HL-60 (cell line): ENCODE measurements at regions not wholly inside any gene's neighbourhood (a gene's known extent, or its start where the extent isn't known, plus 50 kb on each side); places are given as distances from the start of the nearest gene placed in this dataset.

Experiments
- DNase-seq, 2 experiments: peaks; one replicate each; pipeline ENCODE4 v3.0.0-alpha.2; 2010 to 2020; ENCODE audit warnings: low read depth in 1 of 2, low spot score in 1 of 2
- H3K27ac ChIP-seq: fragments of 250-450 bp; sonication (Bioruptor Pico); replicated peaks from 2 replicates; pipeline ENCODE4 v1.5.1; 2020; ENCODE audit warnings: mild to moderate bottlenecking, moderate library complexity
- H3K27me3 ChIP-seq: fragments of 250-450 bp; sonication (Bioruptor Pico); 2 replicates; pipeline ENCODE4 v1.5.1; 2021; ENCODE audit warnings: mild to moderate bottlenecking, moderate library complexity; ENCODE audit not compliant: insufficient read depth, poor library complexity, severe bottlenecking
- H3K4me3 ChIP-seq: replicated peaks from 2 replicates; pipeline ENCODE4 v1.5.1; 2011; ENCODE audit warnings: mild to moderate bottlenecking, control low read depth, low read length; ENCODE audit not compliant: insufficient read depth
- CTCF ChIP-seq: IDR thresholded peaks from one replicate; pipeline ENCODE4 v1.5.1; 2011; ENCODE audit warnings: low read length, control low read depth, inconsistent platforms; ENCODE audit not compliant: insufficient read depth
- GABPA ChIP-seq: IDR thresholded peaks from 2 replicates; pipeline ENCODE4 v1.6.1; 2012; ENCODE audit warnings: low read depth
- POLR2AphosphoS5 ChIP-seq: IDR thresholded peaks from 2 replicates; pipeline ENCODE4 v1.6.1; 2012; ENCODE audit warnings: low read depth
- REST ChIP-seq: IDR thresholded peaks from 2 replicates; pipeline ENCODE4 v1.6.1; 2012; ENCODE audit warnings: low read depth; ENCODE audit not compliant: insufficient replicate concordance
- SPI1 ChIP-seq: IDR thresholded peaks from 2 replicates; pipeline ENCODE4 v1.6.1; 2012; ENCODE audit warnings: low read depth, mild to moderate bottlenecking, borderline replicate concordance

GRCh38 chr19:30090963-30091362 lies 148.9 kb downstream of the URI1 start:
- DNase-seq: no peak
- Histone ChIP-seq H3K27me3 (no peaks in the 10 kb centered on the region), H3K4me3 (no peak overlapping the region), H3K27ac (no peak overlapping the region)
- no peak for TF ChIP-seq REST
- TF ChIP-seq CTCF: no peak
- TF ChIP-seq POLR2AphosphoS5: no peak
- TF ChIP-seq SPI1: no peak
- TF ChIP-seq GABPA: no peak

GRCh38 chr19:30091456-30091855 lies 149.4 kb downstream of the URI1 start:
- TF ChIP-seq POLR2AphosphoS5 (no peak), SPI1 (no peak), CTCF (no peak), GABPA (no peak), REST (no peak)
- DNase-seq: no peak
- no peak overlapping the region for H3K27ac ChIP-seq
- H3K27me3 ChIP-seq: no peaks in the 10 kb centered on the region
- H3K4me3 ChIP-seq: no peak overlapping the region

GRCh38 chr19:30091856-30092255 lies 149.8 kb downstream of the URI1 start:
- no peak for TF ChIP-seq SPI1
- TF ChIP-seq POLR2AphosphoS5: no peak
- TF ChIP-seq REST: no peak
- TF ChIP-seq GABPA: no peak
- TF ChIP-seq CTCF: no peak
- Histone ChIP-seq H3K4me3 (no peak overlapping the region), H3K27ac (no peak overlapping the region), H3K27me3 (no peaks in the 10 kb centered on the region)
- no peak for DNase-seq
